ENCODE measurements at regions not wholly inside any gene's neighbourhood (a gene's known extent, or its start where the extent isn't known, plus 50 kb on each side); places are given as distances from the start of the nearest gene placed in this dataset.
"Not testable (repeated sequence)": the region's sequence is repeated elsewhere in the genome, so short reads cannot be mapped to it uniquely, and the experiment has no call there.

DNA sequence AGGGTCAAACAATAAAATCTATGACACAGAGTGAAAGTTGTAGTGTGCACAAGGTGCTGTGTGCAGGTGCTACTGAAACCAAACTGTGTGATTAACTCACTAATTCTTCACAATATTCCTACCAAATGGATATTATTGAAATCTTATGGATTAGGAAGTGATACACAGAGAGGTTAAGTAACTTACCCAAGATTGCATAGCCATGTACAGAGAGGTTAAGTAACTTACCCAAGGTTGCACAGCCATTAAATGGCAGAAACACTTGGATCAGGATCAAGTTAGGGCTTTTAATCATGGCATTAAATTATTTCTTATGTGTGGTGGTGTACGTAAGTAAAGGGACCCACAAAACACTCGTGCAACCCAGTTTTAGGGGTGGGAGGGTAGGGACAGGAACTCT is 771.4 kb downstream of the AACS start:
- DNase-seq = no peak

DNA sequence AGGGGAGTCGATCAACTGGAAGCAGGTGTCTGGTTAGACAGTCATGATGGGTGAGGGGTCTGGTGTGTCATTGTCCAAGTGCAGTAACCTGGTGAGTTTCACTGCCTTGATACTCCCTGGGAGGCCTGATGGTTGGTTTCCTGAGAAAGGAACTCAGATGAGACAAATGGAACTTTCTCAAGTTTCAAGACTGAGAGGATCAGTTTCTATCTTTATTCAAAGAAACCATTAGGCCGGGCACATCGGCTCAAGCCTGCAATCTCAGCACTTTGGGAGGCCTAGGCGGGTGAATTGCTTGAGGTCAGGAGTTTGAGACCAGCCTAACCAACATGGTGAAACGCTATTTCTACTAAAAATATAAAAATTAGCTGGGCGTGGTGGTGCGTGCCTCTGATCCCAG is 776.1 kb downstream of the AACS start:
- no peak for DNase-seq

DNA sequence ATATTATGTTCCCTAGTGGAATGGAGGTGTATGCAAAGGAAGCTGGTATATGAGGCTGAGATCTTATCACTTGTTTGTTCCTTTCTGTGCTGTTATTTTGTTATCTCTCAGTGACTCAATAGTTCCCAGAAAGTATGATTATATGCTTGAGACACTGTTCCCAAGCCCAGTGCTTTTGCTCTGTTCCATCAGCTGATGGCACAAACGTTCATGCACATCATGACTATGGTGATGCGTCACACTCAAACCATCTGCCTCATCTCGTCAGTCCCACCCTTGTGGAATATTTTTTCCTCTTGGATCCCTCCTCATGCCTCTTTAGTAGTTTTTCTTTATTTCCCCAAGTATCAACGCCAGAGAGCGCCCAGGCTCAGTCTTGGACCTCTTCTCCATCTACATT is 786.9 kb downstream of the AACS start:
- no peak for DNase-seq

DNA sequence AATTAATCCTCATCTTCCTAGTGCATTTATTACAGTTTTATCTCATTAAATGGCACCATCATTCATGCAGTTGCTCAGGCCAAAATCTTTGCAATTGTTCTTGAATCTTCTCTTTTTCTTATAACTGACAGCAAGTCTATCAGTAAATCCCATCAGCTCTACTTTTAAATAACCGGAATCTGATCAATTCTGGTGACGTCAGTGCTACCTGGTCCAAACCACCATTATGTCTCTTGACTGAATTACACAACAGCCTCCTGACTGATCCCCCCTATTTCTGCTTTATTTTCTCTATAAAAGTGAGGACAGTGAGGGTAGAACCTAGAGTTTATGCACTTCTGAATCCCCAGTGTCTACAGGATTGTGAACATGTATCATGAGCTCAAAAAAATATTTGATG is 787.4 kb downstream of the AACS start:
- DNase-seq = no peak

DNA sequence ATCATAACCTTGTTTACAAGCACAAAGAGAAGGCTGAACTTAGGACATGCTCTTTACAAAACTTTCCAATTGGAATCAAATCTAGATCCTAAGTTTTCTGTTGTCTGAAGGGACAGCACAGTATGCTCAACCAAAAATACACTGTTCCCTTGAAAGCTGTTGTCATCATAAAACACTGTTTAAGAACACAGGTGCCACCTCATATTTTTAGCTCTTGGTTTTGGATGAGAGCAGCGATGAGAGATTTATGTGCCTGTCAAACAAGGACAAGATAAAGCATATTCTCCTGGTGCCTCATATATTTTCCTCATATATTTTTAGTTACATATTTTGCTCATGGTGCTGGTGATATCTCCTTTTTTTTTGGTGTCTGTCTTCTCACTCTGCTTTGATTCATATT is 788.4 kb downstream of the AACS start:
- DNase-seq = no peak

DNA sequence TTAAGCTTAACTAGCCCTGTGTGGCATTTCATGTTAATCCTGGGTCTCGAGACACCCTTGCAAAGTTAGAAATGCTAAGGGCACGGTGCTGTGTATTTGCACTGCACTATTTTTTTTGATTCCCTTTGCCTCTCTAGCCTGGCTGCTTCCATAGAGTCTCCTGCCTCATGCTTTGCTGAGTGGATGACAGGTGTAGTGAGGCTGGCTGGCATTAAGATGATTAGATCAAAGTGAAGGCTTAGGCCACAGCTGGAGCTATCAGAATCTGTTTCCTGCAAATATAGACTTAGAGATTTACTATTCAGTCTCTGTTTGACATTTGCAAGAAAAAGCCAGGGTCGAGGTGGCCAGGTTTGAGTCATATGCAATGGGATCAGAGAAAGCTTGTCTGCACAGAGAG is 791.1 kb downstream of the AACS start:
- no peak for DNase-seq

DNA sequence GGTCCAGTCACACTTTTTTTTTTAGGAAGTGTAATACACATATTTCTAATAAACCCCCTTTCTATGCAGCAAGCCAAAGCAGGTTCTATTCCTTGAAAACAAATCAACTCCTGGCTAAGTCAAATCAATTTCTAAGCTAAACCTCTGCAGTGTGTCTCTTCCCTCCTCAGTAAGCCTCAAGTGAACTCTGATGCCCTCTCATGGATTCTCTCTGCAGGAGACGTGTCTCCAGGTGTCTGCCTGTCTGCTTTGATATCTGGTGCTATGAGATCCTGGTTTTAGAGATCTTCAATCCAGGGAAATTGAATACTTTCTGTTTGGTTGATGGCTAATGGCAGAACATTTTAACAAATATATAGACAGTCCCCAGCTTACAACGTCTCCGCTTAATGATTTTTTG is 791.7 kb downstream of the AACS start:
- DNase-seq = no peak

DNA sequence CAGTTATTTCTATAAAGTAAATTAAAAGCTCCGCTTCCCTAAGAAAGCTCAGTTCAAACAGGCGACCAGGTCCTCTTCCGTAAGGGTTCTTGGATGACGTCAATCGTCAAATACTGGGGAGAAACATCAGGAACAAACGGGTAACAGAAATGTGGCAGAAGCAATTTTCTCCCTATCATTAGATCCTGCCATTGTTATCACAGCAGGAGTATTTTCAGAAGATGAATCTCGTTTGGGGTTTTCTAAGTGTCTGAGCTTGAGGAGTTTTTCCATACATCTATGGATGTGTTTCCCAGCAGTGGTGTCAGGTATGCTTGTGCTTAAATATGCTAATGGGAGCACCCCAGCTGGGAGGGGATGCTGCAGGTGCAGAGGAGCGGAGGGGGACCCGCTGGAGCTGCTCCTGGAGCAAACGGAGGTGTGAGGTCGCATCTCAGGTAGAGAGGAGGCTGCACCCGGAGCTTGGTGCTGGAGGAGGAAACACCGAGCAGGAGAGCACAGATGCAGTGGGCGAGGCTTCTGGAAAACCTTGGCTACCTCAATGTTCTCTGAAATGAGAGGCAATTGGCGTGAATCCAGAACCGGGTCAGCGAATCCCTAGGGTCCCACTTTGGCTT is 795.5 kb downstream of the AACS start:
- DNase-seq = no peak

DNA sequence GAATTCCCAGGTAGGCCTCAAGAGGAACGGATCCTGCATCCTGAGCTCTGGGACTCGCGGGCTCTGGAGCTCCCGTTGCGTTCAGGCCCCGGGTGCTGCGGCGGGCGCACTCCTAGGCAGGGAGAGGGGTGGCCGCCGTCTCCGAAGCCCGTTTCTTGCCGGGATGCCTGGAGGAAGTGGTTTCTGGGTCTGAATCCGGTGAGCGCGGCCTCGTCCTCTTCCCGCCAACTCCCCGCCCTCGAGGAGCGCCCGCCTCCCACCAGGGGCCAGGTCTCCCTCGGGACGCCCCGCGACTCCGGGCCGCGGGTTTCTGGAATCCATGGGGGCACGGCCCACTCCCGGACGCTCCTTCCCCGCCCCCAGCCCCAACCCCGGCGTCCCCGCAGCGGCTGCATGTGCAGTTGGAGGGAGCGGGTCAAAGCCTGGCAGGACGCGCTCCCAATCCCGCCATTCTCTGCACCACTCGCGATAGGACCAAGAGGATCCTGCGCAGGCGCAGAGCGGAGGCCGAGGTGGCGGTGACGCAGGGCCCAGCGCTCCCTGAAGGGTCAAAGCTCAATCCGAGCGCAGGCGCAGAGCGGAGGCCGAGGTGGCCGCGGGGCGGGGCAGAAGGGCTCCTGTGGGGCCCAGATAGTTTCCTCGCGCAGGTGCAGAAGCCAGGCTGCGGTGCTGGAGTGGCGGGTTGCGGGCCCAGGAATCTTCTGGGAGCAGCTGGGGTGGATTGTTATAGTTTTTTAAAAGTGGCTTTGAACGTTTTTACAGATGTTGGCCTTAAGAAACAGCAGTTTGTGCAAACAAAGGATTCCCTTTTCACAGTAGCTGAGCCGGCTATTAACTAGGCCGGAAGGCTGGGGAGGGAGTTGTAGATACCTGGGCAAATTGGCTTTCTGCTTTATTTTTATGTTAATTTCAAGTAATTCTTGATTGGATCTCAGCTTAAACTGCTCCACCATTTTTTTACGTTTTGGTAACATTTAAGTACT is 796.4 kb downstream of the AACS start:
- DNase-seq = no peak

DNA sequence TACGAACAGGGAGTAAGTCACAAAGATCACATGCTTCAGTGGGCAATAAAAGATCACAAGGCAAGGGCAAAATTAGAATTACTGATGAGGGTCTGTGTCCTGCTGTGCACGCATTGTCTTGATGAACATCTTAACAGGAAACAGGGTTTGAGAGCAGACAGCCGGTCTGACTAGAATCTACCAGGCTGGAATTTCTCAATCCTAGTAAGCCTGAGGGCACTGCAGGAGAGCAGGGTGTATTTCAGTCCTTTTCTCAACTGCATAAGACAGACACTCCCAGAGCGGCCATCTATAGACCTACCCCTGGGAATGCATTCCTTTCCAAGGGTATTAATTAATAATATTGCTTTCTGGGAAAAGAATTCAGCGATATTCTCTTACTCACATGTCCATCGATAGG is 800.0 kb downstream of the AACS start:
- DNase-seq = not testable (repeated sequence)

DNA sequence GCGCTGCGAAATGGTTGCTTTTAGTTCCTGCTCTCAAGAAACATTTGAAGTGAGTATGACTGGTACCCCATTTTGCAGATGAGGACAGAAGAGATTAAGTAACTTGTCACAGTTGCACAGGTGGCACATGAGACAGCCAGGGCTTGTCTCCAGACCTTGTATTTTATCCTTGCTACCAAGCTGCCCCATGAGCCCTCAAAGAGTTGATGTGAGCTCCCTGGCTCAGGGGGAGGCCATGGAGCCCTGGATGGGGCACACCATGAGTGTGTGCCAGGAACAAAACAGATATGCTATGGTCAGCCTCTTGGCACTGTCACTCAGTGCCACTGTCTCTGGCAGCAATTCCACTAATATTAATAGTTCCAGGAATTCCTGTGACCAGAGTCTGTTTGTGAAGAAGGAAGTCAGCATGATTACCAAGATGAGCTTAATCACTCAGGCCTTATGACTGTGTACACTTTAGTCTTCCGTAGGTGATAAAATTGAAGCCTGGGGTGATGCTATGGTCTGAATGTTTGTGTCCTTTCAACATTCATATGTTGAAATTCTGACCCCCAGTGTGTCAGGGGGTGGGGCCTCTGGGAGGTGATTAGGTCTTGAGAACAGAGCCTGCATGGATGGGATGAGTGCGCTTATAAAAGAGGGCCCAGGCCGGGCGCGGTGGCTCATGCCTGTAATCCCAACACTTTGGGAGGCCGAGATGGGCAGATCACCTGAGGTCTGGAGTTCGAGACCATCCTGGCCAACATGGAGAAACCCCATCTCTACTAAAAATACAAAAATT is 806.8 kb downstream of the AACS start:
- no peak for DNase-seq

DNA sequence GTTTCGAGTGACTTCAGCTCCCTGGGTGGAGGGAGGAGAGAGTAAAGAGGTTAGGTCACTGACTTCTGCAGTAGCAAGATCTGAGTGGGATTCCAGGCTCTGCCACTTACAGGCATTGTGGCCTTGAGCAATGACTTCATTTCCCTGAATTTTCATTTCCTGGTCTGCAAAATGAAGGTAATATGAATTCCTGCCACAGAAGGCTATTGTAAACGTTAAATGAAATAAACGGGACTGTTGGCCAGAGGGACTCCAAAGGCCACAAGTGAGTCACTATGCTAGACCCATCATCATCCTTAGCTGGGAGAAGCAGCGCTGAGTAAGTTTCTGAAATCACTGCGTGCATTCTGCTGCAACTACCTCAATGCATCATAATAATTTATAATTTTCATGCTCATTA is 807.8 kb downstream of the AACS start:
- DNase-seq = no peak

DNA sequence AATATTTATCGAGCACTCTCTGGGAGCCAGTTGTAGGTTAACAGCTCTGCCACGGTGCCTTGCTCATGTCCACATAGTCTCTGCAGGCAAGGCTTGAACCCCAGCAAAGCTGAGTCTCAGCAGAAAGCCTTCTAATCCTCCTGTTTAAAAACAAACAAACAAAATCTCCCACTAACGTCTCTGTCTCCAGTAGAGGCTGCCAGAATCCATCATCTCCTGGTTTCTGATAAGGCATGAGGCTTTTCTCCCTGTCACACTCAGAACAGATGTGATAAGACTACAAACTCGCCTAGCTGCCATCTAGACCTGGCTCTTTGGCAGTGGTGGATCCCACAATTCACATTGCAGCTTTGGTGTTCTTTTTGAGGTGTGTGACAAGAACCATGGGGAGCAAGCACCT is 813.2 kb downstream of the AACS start:
- no peak for DNase-seq

DNA sequence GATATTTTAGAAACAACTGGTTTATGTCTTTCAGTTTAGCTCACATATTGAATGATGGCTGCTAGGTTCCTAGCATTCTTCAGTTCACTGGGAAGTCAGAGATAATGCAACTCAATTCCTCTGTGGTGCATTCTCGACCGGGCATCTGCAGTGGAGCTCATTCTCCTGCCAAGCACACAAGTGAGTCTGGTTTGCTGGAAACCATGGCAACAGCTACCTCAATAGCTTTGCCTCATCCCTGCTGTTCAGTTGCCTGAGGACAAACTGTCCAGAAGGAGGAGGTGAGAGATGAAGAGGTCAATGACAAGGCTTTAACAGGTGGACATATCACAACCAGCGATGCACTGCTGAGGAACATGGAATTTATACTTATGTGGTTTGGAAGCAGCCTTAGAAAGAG is 816.9 kb downstream of the AACS start:
- DNase-seq = no peak

DNA sequence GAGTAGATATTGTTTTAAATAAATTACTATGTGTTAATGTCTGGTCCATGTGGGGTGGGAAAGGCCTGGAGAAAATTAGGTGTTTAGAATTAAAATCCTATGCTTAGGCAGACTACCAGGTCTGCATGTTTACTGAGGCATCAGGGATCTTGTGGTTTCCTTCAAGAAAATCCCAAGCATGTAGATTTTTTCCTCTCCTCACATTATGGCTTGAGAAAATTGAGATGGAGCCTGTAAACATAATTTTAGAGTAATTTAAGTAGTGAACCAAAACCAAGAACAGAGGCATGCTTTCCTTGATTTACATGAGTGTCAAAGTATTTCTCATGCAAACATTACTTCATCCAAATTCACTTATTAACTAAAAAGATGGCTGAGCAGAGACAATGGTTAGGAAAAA is 823.7 kb downstream of the AACS start:
- DNase-seq = no peak

DNA sequence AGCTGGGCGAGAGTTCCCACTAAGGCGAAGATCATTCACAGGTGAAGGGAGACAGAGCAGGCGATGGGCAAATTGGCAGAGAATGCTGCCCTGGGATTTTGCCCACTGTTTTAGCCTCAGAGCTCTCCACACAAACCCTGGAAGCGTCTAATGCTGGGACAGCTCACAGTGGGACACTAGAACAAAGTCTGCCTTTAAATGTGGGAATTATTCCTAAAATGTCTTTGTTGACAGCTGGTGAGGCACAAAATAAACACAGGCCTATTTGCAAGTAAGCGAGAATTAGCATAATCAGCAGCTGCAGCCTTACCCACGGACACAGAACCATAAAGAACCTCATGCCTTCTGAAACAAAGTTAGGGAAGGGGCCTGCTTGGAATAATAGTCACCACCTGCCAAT is 824.5 kb downstream of the AACS start:
- DNase-seq = no peak

DNA sequence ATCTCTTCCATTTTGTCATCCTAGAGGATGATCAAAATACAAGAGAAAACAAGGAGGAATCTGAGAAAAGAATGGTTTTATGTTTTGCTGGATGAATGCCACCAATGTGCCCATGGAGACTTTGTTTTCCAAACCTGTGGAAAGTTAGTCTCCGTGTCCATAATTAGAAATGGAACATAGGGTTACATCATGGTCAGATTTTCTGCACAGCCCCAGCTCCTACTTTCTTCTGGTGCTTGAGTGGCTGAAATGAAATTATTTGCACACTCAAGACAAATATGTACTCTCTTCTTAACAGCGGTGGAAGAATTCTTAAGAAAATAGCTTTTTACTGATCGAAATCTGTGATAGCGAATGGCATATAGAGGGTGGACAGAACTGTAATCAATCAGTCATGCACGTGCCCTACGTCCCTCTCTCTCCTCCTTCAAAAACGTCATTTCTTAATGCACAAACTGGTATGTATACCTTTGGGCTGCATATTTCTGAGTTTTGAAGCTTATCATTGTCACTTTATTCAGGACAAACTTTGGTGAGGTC is 825.2 kb downstream of the AACS start:
- no peak for DNase-seq

DNA sequence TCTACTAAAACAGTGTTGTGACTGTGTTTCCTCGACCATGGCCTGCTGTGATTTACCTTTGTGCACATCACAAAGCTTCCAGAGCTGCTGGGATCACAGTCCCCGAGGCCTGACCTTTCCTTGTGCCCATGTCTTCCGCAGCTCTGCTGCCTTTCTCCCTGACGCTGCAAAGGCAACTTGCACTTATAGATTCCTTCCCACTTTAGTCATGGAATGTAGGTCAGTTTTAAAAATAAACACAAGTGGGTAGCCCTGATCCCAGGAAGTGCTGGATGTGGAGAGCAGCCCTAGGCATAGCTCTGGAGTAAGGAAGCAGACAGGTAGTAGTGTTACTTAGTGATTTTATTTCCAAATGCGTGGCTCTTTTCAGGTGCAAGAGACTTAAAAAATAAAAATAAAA is 825.7 kb downstream of the AACS start:
- no peak for DNase-seq

DNA sequence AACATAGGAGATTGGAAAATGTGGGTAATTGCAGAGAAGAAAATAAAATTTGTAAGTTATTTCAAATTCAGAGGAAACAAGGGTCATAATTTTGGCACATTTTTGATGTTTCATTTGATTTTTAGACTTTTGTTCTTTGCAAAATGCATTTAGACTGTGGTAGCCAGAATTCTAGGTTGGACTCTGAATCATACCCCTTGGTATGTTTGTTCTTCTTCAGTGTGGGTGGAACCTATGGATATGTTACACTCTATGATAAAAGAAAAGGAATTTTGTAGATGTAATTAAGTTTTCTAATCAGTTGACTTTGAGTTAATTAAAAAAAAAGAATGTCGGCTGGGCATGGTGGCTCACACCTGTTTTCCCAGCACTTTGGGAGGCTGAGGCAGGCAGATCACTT is 827.0 kb downstream of the AACS start:
- no peak for DNase-seq

DNA sequence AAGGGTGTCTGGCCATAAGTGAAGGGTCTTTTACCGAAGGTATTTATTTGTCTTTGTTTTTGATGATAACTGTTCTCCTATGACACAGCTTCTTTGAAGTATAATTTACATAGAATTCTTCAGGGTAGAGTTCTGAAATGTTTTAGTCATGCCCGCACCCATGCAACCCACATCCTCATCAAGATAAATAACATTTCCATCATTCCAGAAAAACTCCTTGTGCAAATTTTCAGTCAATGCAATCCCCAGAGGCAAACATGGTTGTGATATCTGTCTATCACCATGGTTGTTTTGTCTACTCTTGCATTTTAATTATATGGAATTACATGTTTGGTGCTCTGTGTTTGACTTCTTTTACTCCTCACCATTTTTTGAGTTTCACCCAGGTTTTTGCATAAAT is 837.8 kb downstream of the AACS start:
- DNase-seq = no peak

DNA sequence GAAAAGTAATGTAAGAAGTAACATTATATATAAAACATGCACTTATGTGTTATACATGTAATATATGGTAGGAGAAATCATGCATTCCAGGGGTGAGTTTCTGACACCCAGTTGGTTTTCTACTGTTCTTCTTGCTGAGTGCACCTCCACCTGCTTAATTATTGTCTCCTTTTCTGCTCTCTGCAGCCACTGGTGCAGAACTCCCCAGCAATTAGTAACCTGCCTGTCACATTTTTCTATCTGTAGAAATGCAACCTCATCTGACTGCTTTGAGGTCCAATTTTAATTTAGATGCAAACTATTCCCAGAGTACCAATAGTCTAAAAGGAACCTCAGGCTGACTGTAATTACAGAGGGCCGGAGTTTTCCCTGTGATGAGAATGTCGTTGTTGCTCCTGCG is 842.1 kb downstream of the AACS start:
- DNase-seq = no peak

DNA sequence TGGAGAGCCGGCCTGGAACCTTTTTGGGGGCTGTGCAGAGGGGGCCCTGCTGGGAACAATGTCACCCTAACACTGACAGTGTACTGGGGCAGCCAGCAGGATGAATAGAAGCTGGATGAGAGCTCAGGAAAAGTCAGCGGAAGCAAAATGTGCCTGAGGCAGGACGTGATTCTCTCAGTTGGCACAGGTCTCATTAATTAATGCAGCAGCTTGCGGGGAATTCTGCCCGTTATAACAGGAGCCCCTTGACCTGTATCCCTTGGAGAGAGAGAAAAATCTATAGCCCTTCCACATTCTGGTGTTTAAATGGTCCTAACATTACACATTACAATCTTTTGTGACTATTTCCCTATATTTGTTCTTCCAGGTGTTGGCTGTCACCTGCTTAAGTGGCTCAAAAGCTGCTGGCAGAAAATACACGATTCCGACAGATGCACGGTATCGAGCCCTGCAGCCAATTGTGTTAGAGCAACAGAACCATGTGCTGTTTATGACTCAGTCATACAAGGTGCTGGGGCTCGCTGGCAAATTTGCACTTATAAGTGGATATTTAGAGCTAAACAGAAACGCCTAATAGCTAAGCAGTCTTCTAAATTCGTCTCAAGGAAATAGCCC is 854.7 kb downstream of the AACS start:
- no peak for DNase-seq

DNA sequence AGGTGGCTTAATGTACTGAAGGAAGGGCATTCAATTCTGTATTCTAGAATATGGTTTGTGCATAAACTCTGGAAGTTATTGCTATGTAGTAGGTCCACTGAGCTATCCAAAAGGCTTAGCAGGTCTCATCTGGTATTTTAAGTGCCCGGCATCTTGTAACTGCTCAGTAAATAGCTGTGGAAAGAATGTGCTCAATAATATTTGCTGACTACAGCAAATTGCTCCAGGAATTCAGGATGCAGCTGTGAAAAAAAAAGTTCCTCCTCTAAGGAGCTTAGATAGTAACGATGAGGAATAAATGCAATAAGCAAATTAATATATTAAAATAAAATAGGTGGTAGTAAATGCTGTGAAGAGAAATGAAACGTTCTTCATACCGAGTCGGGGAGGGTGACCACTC is 857.1 kb downstream of the AACS start:
- no peak for DNase-seq

Measured in GF-D8 (cell line).